Lower leg skin (tissue), 3 donors: ENCODE measurements at regions not wholly inside any gene's neighbourhood (a gene's known extent, or its start where the extent isn't known, plus 50 kb on each side); places are given as distances from the start of the nearest gene placed in this dataset.

Experiments used
- CTCF ChIP-seq, 3 donors: fragments of 450-650 bp; IDR thresholded peaks; one replicate each; pipeline ENCODE4 v1.5.1; 2016; ENCODE audit warnings: antibody characterized with exemption in 3 of 3, mild to moderate bottlenecking in 3 of 3, moderate library complexity in 2 of 3
- POLR2A ChIP-seq, 2 donors: fragments of 450-650 bp; IDR thresholded peaks; one replicate each; pipeline ENCODE4 v1.6.1; 2016 to 2017; ENCODE audit warnings: antibody characterized with exemption in 2 of 2, mild to moderate bottlenecking in 1 of 2, moderate library complexity in 1 of 2

GRCh38 chr6:8207869-8208191 lies 105.5 kb upstream of the EEF1E1 start:
- no peak for TF ChIP-seq CTCF (IDR thresholded peaks at IDR 0.05)
- TF ChIP-seq POLR2A (IDR thresholded peaks at IDR 0.05): no peak
